ENCODE measurements at regions not wholly inside any gene's neighbourhood (a gene's known extent, or its start where the extent isn't known, plus 50 kb on each side); places are given as distances from the start of the nearest gene placed in this dataset.
A peak's percentile ranks its signal among the peaks of the same experiment; 100 is the strongest.

GRCh38 chr1:217149791-217150190 is 426.6 kb upstream of the ESRRG start:
- Histone ChIP-seq H3K27me3 (ENCODE audit: control insufficient read depth in 2 of 2, insufficient read depth in 2 of 2, low read length in 2 of 2) (no peaks in the 10 kb centered on the region), H3K9me3 (ENCODE audit: control insufficient read depth in 2 of 2, low read length in 2 of 2) (no peaks in the 10 kb centered on the region), H3K9ac (ENCODE audit: low read depth in 1 of 2, low read length in 2 of 2) (no peak overlapping the region), H3K4me3 (ENCODE audit: low read length in 2 of 2) (no peak overlapping the region), H3K36me3 (ENCODE audit: control insufficient read depth in 2 of 2, insufficient read depth in 2 of 2, low read length in 2 of 2) (no peaks in the 10 kb centered on the region), H3K4me1 (ENCODE audit: control insufficient read depth in 2 of 2, insufficient read depth in 2 of 2, low read length in 2 of 2) (no peaks in the 10 kb centered on the region), H3K27ac (ENCODE audit: low read depth in 2 of 2, low read length in 2 of 2) (no peak overlapping the region)

GRCh38 chr1:217141711-217142110 is 418.5 kb upstream of the ESRRG start:
- Histone ChIP-seq H3K9ac (ENCODE audit: low read depth in 1 of 2, low read length in 2 of 2) (no peak overlapping the region), H3K27me3 (ENCODE audit: control insufficient read depth in 2 of 2, insufficient read depth in 2 of 2, low read length in 2 of 2) (peaks cover 30 to 34% of the 10 kb centered on the region in 2 donors), H3K36me3 (ENCODE audit: control insufficient read depth in 2 of 2, insufficient read depth in 2 of 2, low read length in 2 of 2) (no peaks in the 10 kb centered on the region), H3K4me1 (ENCODE audit: control insufficient read depth in 2 of 2, insufficient read depth in 2 of 2, low read length in 2 of 2) (peaks cover 0 to 4% of the 10 kb centered on the region in 2 donors), H3K4me3 (ENCODE audit: low read length in 2 of 2) (no peak overlapping the region), H3K9me3 (ENCODE audit: control insufficient read depth in 2 of 2, low read length in 2 of 2) (no peaks in the 10 kb centered on the region), H3K27ac (ENCODE audit: low read depth in 2 of 2, low read length in 2 of 2) (no peak overlapping the region)

- Histone ChIP-seq H3K4me3 (ENCODE audit: low read length in 2 of 2) (no peak overlapping the region), H3K36me3 (ENCODE audit: control insufficient read depth in 2 of 2, insufficient read depth in 2 of 2, low read length in 2 of 2) (no peaks in the 10 kb centered on the region), H3K9ac (ENCODE audit: low read depth in 1 of 2, low read length in 2 of 2) (no peak overlapping the region), H3K9me3 (ENCODE audit: control insufficient read depth in 2 of 2, low read length in 2 of 2) (no peaks in the 10 kb centered on the region), H3K4me1 (ENCODE audit: control insufficient read depth in 2 of 2, insufficient read depth in 2 of 2, low read length in 2 of 2) (peaks cover 0 to 4% of the 10 kb centered on the region in 2 donors), H3K27me3 (ENCODE audit: control insufficient read depth in 2 of 2, insufficient read depth in 2 of 2, low read length in 2 of 2) (peaks cover 36 to 41% of the 10 kb centered on the region in 2 donors), H3K27ac (ENCODE audit: low read depth in 2 of 2, low read length in 2 of 2) (no peak overlapping the region)
Measured at GRCh38 chr1:217140041-217140901, 417.0 kb upstream of the ESRRG start.

- H3K36me3 ChIP-seq (ENCODE audit: control insufficient read depth in 2 of 2, insufficient read depth in 2 of 2, low read length in 2 of 2), result no peaks in the 10 kb centered on the region
- H3K9ac ChIP-seq (ENCODE audit: low read depth in 1 of 2, low read length in 2 of 2), result no peak overlapping the region
- H3K9me3 ChIP-seq (ENCODE audit: control insufficient read depth in 2 of 2, low read length in 2 of 2), result no peaks in the 10 kb centered on the region
- no peak overlapping the region for H3K4me3 ChIP-seq (ENCODE audit: low read length in 2 of 2)
- no peak overlapping the region for H3K27ac ChIP-seq (ENCODE audit: low read depth in 2 of 2, low read length in 2 of 2)
- H3K4me1 ChIP-seq (ENCODE audit: control insufficient read depth in 2 of 2, insufficient read depth in 2 of 2, low read length in 2 of 2), result peaks cover 2 to 4% of the 10 kb centered on the region in 2 donors
- H3K27me3 ChIP-seq (ENCODE audit: control insufficient read depth in 2 of 2, insufficient read depth in 2 of 2, low read length in 2 of 2), result peaks cover 42 to 44% of the 10 kb centered on the region in 2 donors
Measured at GRCh38 chr1:217139513-217139912, 416.3 kb upstream of the ESRRG start.

GRCh38 chr1:217138799-217139466 is 415.7 kb upstream of the ESRRG start:
- H3K27me3 ChIP-seq (ENCODE audit: control insufficient read depth in 2 of 2, insufficient read depth in 2 of 2, low read length in 2 of 2), result peaks cover 46 to 50% of the 10 kb centered on the region in 2 donors
- H3K36me3 ChIP-seq (ENCODE audit: control insufficient read depth in 2 of 2, insufficient read depth in 2 of 2, low read length in 2 of 2), result no peaks in the 10 kb centered on the region
- H3K4me1 ChIP-seq (ENCODE audit: control insufficient read depth in 2 of 2, insufficient read depth in 2 of 2, low read length in 2 of 2), result peaks cover 2 to 4% of the 10 kb centered on the region in 2 donors
- H3K4me3 ChIP-seq (ENCODE audit: low read length in 2 of 2), result no peak overlapping the region
- H3K27ac ChIP-seq (ENCODE audit: low read depth in 2 of 2, low read length in 2 of 2), result no peak overlapping the region
- H3K9me3 ChIP-seq (ENCODE audit: control insufficient read depth in 2 of 2, low read length in 2 of 2), result no peaks in the 10 kb centered on the region
- no peak overlapping the region for H3K9ac ChIP-seq (ENCODE audit: low read depth in 1 of 2, low read length in 2 of 2)

GRCh38 chr1:217138173-217138765 is 415.0 kb upstream of the ESRRG start:
- no peaks in the 10 kb centered on the region for H3K36me3 ChIP-seq (ENCODE audit: control insufficient read depth in 2 of 2, insufficient read depth in 2 of 2, low read length in 2 of 2)
- H3K4me3 ChIP-seq (ENCODE audit: low read length in 2 of 2), result no peak overlapping the region
- peaks cover 50% of the 10 kb centered on the region in 2 donors for H3K27me3 ChIP-seq (ENCODE audit: control insufficient read depth in 2 of 2, insufficient read depth in 2 of 2, low read length in 2 of 2)
- no peak overlapping the region for H3K9ac ChIP-seq (ENCODE audit: low read depth in 1 of 2, low read length in 2 of 2)
- H3K9me3 ChIP-seq (ENCODE audit: control insufficient read depth in 2 of 2, low read length in 2 of 2), result no peaks in the 10 kb centered on the region
- no peak overlapping the region for H3K27ac ChIP-seq (ENCODE audit: low read depth in 2 of 2, low read length in 2 of 2)
- peaks cover 2 to 4% of the 10 kb centered on the region in 2 donors for H3K4me1 ChIP-seq (ENCODE audit: control insufficient read depth in 2 of 2, insufficient read depth in 2 of 2, low read length in 2 of 2)

GRCh38 chr1:217137210-217137881 is 414.1 kb upstream of the ESRRG start:
- Histone ChIP-seq H3K4me1 (ENCODE audit: control insufficient read depth in 2 of 2, insufficient read depth in 2 of 2, low read length in 2 of 2) (peaks cover 2 to 4% of the 10 kb centered on the region in 2 donors), H3K36me3 (ENCODE audit: control insufficient read depth in 2 of 2, insufficient read depth in 2 of 2, low read length in 2 of 2) (no peaks in the 10 kb centered on the region), H3K27me3 (ENCODE audit: control insufficient read depth in 2 of 2, insufficient read depth in 2 of 2, low read length in 2 of 2) (peaks cover 50 to 53% of the 10 kb centered on the region in 2 donors), H3K4me3 (ENCODE audit: low read length in 2 of 2) (peak overlapping the region in 1 of 2 donors; percentile 3), H3K9ac (ENCODE audit: low read depth in 1 of 2, low read length in 2 of 2) (no peak overlapping the region), H3K9me3 (ENCODE audit: control insufficient read depth in 2 of 2, low read length in 2 of 2) (no peaks in the 10 kb centered on the region), H3K27ac (ENCODE audit: low read depth in 2 of 2, low read length in 2 of 2) (no peak overlapping the region)

GRCh38 chr1:217136895-217137205 is 413.6 kb upstream of the ESRRG start:
- Histone ChIP-seq H3K9ac (ENCODE audit: low read depth in 1 of 2, low read length in 2 of 2) (no peak overlapping the region), H3K9me3 (ENCODE audit: control insufficient read depth in 2 of 2, low read length in 2 of 2) (no peaks in the 10 kb centered on the region), H3K36me3 (ENCODE audit: control insufficient read depth in 2 of 2, insufficient read depth in 2 of 2, low read length in 2 of 2) (no peaks in the 10 kb centered on the region), H3K27me3 (ENCODE audit: control insufficient read depth in 2 of 2, insufficient read depth in 2 of 2, low read length in 2 of 2) (peaks cover 50 to 54% of the 10 kb centered on the region in 2 donors), H3K4me1 (ENCODE audit: control insufficient read depth in 2 of 2, insufficient read depth in 2 of 2, low read length in 2 of 2) (peaks cover 2 to 4% of the 10 kb centered on the region in 2 donors), H3K27ac (ENCODE audit: low read depth in 2 of 2, low read length in 2 of 2) (no peak overlapping the region), H3K4me3 (ENCODE audit: low read length in 2 of 2) (peak overlapping the region in 1 of 2 donors; percentile 9)

GRCh38 chr1:217135987-217136894 is 413.0 kb upstream of the ESRRG start:
- Histone ChIP-seq H3K9ac (ENCODE audit: low read depth in 1 of 2, low read length in 2 of 2) (no peak overlapping the region), H3K27ac (ENCODE audit: low read depth in 2 of 2, low read length in 2 of 2) (no peak overlapping the region), H3K4me3 (ENCODE audit: low read length in 2 of 2) (peak overlapping the region in 1 of 2 donors; percentile 9), H3K36me3 (ENCODE audit: control insufficient read depth in 2 of 2, insufficient read depth in 2 of 2, low read length in 2 of 2) (no peaks in the 10 kb centered on the region), H3K9me3 (ENCODE audit: control insufficient read depth in 2 of 2, low read length in 2 of 2) (no peaks in the 10 kb centered on the region), H3K4me1 (ENCODE audit: control insufficient read depth in 2 of 2, insufficient read depth in 2 of 2, low read length in 2 of 2) (peaks cover 2 to 4% of the 10 kb centered on the region in 2 donors), H3K27me3 (ENCODE audit: control insufficient read depth in 2 of 2, insufficient read depth in 2 of 2, low read length in 2 of 2) (peaks cover 50 to 54% of the 10 kb centered on the region in 2 donors)
